ENCODE measurements at regions not wholly inside any gene's neighbourhood (a gene's known extent, or its start where the extent isn't known, plus 50 kb on each side); places are given as distances from the start of the nearest gene placed in this dataset.

DNA sequence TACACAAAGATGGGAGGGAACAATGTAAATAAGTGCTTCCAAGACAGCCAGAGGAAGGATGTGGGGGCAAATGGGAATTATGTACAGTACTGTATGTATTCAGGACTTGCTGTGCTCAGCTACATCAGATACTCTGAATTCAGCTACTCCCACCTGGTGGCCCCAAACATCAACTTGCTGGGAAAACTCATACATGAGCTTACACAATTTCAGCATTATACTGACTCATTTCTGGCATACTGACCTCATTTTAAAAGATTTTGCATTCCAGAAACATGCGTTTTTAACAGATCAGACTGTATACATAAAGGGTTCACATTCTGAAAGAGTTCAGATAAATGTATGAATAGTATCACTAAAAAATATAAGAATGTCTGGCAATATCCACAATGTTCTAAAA, 59.7 kb downstream of the GPX5 start:
- TF ChIP-seq POLR2A (IDR thresholded peaks at IDR 0.05; ENCODE audit: low read depth, low read length) (no peak), POLR2AphosphoS5 (IDR thresholded peaks at IDR 0.05; ENCODE audit: low read depth, low read length) (no peak), TAF1 (IDR thresholded peaks at IDR 0.05; ENCODE audit: borderline replicate concordance, low read depth, low read length) (no peak)

Data from GM12892 (cell line).